ENCODE measurements at regions not wholly inside any gene's neighbourhood (a gene's known extent, or its start where the extent isn't known, plus 50 kb on each side); places are given as distances from the start of the nearest gene placed in this dataset.
A peak's percentile ranks its signal among the peaks of the same experiment; 100 is the strongest.

GRCh38 chr10:62623223-62623622 is 181.3 kb upstream of the ADO start:
- Histone ChIP-seq H3K4me3 (no peak overlapping the region), H3K36me3 (no peaks in the 10 kb centered on the region), H3K4me1 (ENCODE audit: low read depth) (peaks cover 8% of the 10 kb centered on the region), H3K27me3 (no peaks in the 10 kb centered on the region), H3K27ac (no peak overlapping the region), H3K9me3 (ENCODE audit: low read depth) (no peaks in the 10 kb centered on the region)
- TF ChIP-seq CTCF (IDR thresholded peaks at IDR 0.05; ENCODE audit: low read depth, low read length), result no peak
- no peak for DNase-seq (ENCODE audit: low read depth in 1 of 2, low spot score in 1 of 2)

GRCh38 chr10:62625484-62625883 is 179.0 kb upstream of the ADO start:
- Histone ChIP-seq H3K9me3 (ENCODE audit: low read depth) (no peaks in the 10 kb centered on the region), H3K27ac (no peak overlapping the region), H3K27me3 (no peaks in the 10 kb centered on the region), H3K4me3 (no peak overlapping the region), H3K4me1 (ENCODE audit: low read depth) (peaks cover 8% of the 10 kb centered on the region), H3K36me3 (no peaks in the 10 kb centered on the region)
- no peak for TF ChIP-seq CTCF (IDR thresholded peaks at IDR 0.05; ENCODE audit: low read depth, low read length)
- DNase-seq (ENCODE audit: low read depth in 1 of 2, low spot score in 1 of 2), result no peak

DNA sequence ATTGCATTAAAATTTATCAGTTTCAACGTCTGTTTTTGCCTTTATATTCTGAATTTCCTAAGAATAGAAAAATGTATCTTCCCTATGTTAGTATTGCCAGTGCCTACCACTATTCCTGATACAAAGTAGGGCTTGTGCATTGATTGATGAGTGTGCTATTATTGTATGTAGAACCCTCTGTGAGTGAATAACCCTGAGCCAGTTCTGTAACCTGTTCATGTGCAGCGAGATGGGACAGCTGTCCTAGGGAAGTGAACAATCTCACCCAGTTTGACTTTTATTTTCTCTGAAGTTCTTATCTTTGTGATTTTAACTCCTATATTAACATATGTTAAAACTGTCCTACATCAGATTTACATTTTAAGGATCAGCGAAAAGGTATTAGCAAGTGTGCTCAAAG is 178.4 kb upstream of the ADO start:
- DNase-seq (ENCODE audit: low read depth in 1 of 2, low spot score in 1 of 2), result no peak
- H3K9me3 ChIP-seq (ENCODE audit: low read depth), result no peaks in the 10 kb centered on the region
- no peaks in the 10 kb centered on the region for H3K27me3 ChIP-seq
- peaks cover 8% of the 10 kb centered on the region for H3K4me1 ChIP-seq (ENCODE audit: low read depth)
- TF ChIP-seq CTCF (IDR thresholded peaks at IDR 0.05; ENCODE audit: low read depth, low read length), result no peak
- H3K27ac ChIP-seq, result no peak overlapping the region
- no peak overlapping the region for H3K4me3 ChIP-seq
- H3K36me3 ChIP-seq, result no peaks in the 10 kb centered on the region

- TF ChIP-seq CTCF (IDR thresholded peaks at IDR 0.05; ENCODE audit: low read depth, low read length), result no peak
- Histone ChIP-seq H3K9me3 (ENCODE audit: low read depth) (no peaks in the 10 kb centered on the region), H3K36me3 (no peaks in the 10 kb centered on the region), H3K4me3 (no peak overlapping the region), H3K27ac (no peak overlapping the region), H3K4me1 (ENCODE audit: low read depth) (peaks cover 8% of the 10 kb centered on the region), H3K27me3 (no peaks in the 10 kb centered on the region)
- DNase-seq (ENCODE audit: low read depth in 1 of 2, low spot score in 1 of 2), result peak in 1 of 2 donors; percentile 35
These were observed 177.7 kb upstream of the ADO start for GRCh38 chr10:62626817-62627216.

DNA sequence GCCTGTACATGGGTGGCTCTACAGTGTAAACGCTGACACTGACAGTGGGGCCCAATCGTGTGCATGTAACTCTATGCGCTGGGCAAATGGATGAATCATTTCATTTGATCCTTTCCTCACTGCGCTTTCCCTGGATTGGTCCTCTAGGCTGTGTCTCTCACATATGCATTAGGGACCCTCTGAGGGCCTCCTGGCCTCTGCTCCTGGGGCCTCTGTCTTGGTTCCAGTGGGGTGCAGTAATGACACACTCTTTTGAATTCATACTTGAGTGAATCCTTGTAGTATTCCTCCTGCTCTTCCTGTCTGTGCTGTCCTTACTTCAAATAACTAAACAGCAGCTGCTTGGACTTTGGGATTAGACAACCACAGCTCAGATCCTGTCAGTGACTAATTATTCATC is 176.5 kb upstream of the ADO start:
- Histone ChIP-seq H3K27ac (no peak overlapping the region), H3K4me1 (ENCODE audit: low read depth) (peaks cover 8% of the 10 kb centered on the region), H3K36me3 (no peaks in the 10 kb centered on the region), H3K27me3 (no peaks in the 10 kb centered on the region), H3K4me3 (no peak overlapping the region), H3K9me3 (ENCODE audit: low read depth) (no peaks in the 10 kb centered on the region)
- no peak for TF ChIP-seq CTCF (IDR thresholded peaks at IDR 0.05; ENCODE audit: low read depth, low read length)
- no peak for DNase-seq (ENCODE audit: low read depth in 1 of 2, low spot score in 1 of 2)

GRCh38 chr10:62631241-62631640 is 173.3 kb upstream of the ADO start:
- Histone ChIP-seq H3K36me3 (no peaks in the 10 kb centered on the region), H3K9me3 (ENCODE audit: low read depth) (no peaks in the 10 kb centered on the region), H3K4me3 (no peak overlapping the region), H3K4me1 (ENCODE audit: low read depth) (peaks cover 8% of the 10 kb centered on the region), H3K27me3 (no peaks in the 10 kb centered on the region), H3K27ac (no peak overlapping the region)
- TF ChIP-seq CTCF (IDR thresholded peaks at IDR 0.05; ENCODE audit: low read depth, low read length), result no peak
- DNase-seq (ENCODE audit: low read depth in 1 of 2, low spot score in 1 of 2), result no peak
